ENCODE measurements at regions not wholly inside any gene's neighbourhood (a gene's known extent, or its start where the extent isn't known, plus 50 kb on each side); places are given as distances from the start of the nearest gene placed in this dataset.

- TF ChIP-seq CTCF (IDR thresholded peaks at IDR 0.05; ENCODE audit: low read length) (no peak), EZH2 (IDR thresholded peaks at IDR 0.05; ENCODE audit: borderline replicate concordance, low read length) (no peak)
Measured at GRCh38 chr6:76174722-76175121, 102.3 kb upstream of the IMPG1 start.

Data from OCI-LY1 (cell line).